Ovary (tissue), 7 donors: ENCODE measurements at regions not wholly inside any gene's neighbourhood (a gene's known extent, or its start where the extent isn't known, plus 50 kb on each side); places are given as distances from the start of the nearest gene placed in this dataset.

Source experiments
- DNase-seq, 5 donors: peaks; one replicate each; pipeline ENCODE4 v3.0.0-alpha.2; 2019 to 2020
- H3K27ac ChIP-seq, 2 donors: fragments of 200-600 bp; one replicate each; pipeline versions ENCODE4 v1.5.1 to v1.8.0; 2019 to 2022
- H3K27me3 ChIP-seq: fragments of 200-600 bp; one replicate; pipeline ENCODE4 v1.8.0; 2022
- H3K36me3 ChIP-seq: fragments of 200-600 bp; sonication (generic); one replicate; pipeline ENCODE4 v1.5.1; 2019
- H3K4me1 ChIP-seq: one replicate; pipeline ENCODE4 v1.8.1; 2013; ENCODE audit warnings: mild to moderate bottlenecking, moderate library complexity; ENCODE audit not compliant: insufficient read depth
- H3K4me3 ChIP-seq: fragments of 200-600 bp; sonication (generic); one replicate; pipeline ENCODE4 v1.5.1; 2017
- H3K9me3 ChIP-seq, 2 donors: fragments of 200-600 bp in 1 of 2; sonication (generic) in 1 of 2; one replicate each; pipeline versions ENCODE4 v1.5.1 to v1.8.1; 2013 to 2019; ENCODE audit warnings: mild to moderate bottlenecking in 1 of 2, moderate library complexity in 1 of 2
- EP300 ChIP-seq: sonication (generic); formaldehyde crosslinking; IDR thresholded peaks from one replicate; pipeline ENCODE4 v1.6.1; 2017; ENCODE audit warnings: antibody characterized with exemption
- POLR2A ChIP-seq: fragments of 450-650 bp; IDR thresholded peaks from one replicate; pipeline ENCODE4 v1.6.1; 2017; ENCODE audit warnings: antibody characterized with exemption, mild to moderate bottlenecking, moderate library complexity
- WGBS, 3 donors: extraction: QIAGEN DNeasy Blood & Tissue Kit in 1 of 3; methylation state at CpG; one replicate each; pipeline versions ENCODE4 v1.1.5 to v1.1.7; 2013 to 2017; 5-methylcytosine and 5-hydroxymethylcytosine counted together
- intact Hi-C, 4 donors: fragments of 100-400 bp; cut with DNase I; formaldehyde crosslinking; loops; one replicate each; pipeline versions ENCODE4 v1.11.0 to v1.15.1; 2022 to 2023
- TF ChIP-seq, protein P1 (sequence below), 3 donors: fragments of 450-650 bp in 2 of 3; fragments of 200-600 bp in 1 of 3; IDR thresholded peaks; one replicate each; pipeline versions ENCODE4 v1.5.1 to v1.8.0; 2016 to 2022; ENCODE audit warnings: antibody characterized with exemption in 3 of 3, mild to moderate bottlenecking in 1 of 3
- donor health status: DM: no; HTN: no; CAD: no; lungs with moderate emphysema.
- donor health status: DM: no; HTN: no; CAD: no.
- donor health status: Bipolar disorder and iron deficiency.
- donor health status: DM: no; HTN: no; CAD: no.
- donor health status: DM: yes; HTN: yes; CAD: no.

DNA sequence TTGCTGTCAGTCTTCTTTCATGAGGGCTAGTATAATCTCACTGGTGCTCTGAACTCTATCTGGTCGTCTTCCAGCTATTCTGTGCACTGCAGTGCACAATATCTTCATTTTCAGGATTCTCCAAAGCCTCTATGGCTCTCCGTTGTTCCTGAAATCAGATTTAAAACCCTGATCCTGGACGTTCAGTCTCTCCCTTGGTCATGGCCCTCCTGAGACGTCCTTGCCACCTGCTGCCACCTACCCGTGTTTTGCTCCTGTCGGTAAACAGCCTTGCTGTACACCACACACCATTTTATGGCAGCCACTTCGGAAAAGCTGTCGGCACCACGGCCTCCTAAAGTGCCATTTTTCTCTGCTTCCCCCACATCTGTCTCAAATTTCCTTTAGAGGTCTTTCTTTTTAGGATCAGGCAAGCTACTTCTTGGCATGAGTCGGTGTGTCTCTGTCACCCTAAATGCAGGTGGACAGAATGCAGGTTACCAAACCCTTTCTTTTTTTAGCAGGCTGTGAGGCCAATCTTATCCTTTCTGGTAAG, 170.0 kb downstream of the HRH4 start:
- intact Hi-C loops: no loop called here
- Histone ChIP-seq H3K4me3 (no peak overlapping the region), H3K27me3 (no peaks in the 10 kb centered on the region), H3K27ac (no peak overlapping the region), H3K36me3 (no peaks in the 10 kb centered on the region), H3K9me3 (no peaks in the 10 kb centered on the region), H3K4me1 (no peaks in the 10 kb centered on the region)
- DNase-seq: no peak
- TF ChIP-seq EP300 (no peak), POLR2A (no peak)
- TF ChIP-seq, protein P1, sequence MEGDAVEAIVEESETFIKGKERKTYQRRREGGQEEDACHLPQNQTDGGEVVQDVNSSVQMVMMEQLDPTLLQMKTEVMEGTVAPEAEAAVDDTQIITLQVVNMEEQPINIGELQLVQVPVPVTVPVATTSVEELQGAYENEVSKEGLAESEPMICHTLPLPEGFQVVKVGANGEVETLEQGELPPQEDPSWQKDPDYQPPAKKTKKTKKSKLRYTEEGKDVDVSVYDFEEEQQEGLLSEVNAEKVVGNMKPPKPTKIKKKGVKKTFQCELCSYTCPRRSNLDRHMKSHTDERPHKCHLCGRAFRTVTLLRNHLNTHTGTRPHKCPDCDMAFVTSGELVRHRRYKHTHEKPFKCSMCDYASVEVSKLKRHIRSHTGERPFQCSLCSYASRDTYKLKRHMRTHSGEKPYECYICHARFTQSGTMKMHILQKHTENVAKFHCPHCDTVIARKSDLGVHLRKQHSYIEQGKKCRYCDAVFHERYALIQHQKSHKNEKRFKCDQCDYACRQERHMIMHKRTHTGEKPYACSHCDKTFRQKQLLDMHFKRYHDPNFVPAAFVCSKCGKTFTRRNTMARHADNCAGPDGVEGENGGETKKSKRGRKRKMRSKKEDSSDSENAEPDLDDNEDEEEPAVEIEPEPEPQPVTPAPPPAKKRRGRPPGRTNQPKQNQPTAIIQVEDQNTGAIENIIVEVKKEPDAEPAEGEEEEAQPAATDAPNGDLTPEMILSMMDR (IDR thresholded peaks at IDR 0.05): no peak
- 76 to 83% (median 79%) methylated on average over 10 of the region's 10 CpGs for WGBS, 3 donors

DNA sequence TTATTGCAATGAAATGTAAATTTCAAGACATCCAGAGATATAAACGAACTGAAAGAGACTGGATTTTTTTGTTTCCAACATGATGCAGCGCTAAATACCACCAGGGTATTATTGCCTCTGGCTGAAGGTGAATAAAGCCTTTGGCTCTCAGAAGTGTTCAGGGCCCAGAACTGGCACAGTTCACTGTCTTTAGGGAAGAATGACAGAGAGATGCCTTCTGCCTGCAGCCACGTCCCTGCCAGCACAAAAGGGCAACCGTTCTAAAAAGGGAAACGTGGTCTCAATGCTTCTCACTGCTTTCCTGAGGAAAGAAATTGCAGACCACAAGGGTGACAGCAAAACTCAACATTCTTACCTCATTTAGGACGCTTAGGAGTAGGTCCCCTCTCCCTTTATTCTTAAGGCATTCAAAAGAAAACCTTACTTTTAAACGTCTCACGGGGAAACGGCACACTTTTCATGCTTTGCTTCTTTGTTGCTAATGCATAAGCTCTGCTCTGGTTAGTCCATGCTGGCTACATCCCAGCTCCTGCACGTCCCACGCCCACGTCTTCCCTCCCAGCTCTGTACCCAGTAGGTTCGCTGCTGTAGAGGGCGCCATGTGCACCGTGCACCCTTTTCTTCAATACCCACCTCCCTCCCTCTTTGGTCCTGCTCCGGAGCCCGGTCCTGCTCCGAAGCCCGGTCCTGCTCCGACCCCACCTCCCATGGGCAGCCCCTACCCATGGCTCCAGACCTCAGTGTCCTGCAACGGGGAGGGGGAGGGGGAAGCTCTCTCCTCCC, 171.0 kb downstream of the HRH4 start:
- Histone ChIP-seq H3K27me3 (no peaks in the 10 kb centered on the region), H3K36me3 (no peaks in the 10 kb centered on the region), H3K4me3 (no peak overlapping the region), H3K4me1 (no peaks in the 10 kb centered on the region), H3K9me3 (no peaks in the 10 kb centered on the region), H3K27ac (no peak overlapping the region)
- DNase-seq: no peak
- intact Hi-C loops: no loop called here
- WGBS, 3 donors: 43 to 55% (median 48%) methylated on average over 21 of the region's 21 CpGs
- TF ChIP-seq EP300 (no peak), POLR2A (no peak)
- TF ChIP-seq, protein P1 (IDR thresholded peaks at IDR 0.05): no peak

DNA sequence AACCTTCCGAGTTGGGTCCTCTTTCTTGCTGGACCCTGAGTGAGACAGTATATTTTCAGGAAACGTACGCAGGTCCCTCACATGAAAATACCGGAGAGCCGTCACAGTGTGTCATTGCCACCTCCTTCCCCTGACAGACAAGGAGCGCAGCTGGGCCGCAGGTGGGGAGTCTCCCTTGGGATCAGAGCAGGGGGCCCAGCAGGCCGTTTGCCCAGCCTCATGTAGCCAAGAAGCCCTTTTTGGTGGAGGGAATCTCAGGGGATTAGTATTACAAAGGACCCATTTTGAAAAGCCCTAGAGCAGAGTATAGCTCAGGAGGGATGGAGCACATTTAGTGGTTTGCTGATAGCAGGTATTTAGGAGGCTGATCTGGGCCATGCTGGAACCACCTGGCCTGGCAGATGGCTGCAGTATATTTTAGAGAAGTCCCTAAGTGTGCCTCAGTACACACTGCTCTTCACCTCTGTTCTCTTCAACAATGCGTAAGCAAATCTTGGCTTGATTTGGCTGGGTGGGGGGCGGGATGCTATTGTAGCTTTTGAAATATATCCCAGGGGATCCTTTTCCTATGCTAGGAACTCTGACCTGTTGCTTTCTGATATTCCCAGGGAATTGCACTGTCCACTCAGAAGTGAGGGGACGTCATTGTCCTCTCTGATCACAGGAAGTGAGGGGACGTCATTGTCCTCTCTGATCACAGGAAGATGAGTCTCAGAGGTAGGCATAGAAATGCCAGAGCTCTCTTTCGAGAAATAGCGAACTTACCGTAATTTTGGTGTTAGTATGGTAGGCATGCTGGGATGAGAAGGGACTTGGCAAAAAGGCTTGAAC, 171.9 kb downstream of the HRH4 start:
- 87 to 97% (median 94%) methylated on average over 15 of the region's 15 CpGs for WGBS, 3 donors
- Histone ChIP-seq H3K4me3 (no peak overlapping the region), H3K4me1 (no peaks in the 10 kb centered on the region), H3K27me3 (no peaks in the 10 kb centered on the region), H3K27ac (no peak overlapping the region), H3K36me3 (no peaks in the 10 kb centered on the region), H3K9me3 (no peaks in the 10 kb centered on the region)
- no peak for TF ChIP-seq EP300
- TF ChIP-seq POLR2A: no peak
- TF ChIP-seq, protein P1 (IDR thresholded peaks at IDR 0.05): no peak
- DNase-seq: no peak
- intact Hi-C loops: no loop called here

DNA sequence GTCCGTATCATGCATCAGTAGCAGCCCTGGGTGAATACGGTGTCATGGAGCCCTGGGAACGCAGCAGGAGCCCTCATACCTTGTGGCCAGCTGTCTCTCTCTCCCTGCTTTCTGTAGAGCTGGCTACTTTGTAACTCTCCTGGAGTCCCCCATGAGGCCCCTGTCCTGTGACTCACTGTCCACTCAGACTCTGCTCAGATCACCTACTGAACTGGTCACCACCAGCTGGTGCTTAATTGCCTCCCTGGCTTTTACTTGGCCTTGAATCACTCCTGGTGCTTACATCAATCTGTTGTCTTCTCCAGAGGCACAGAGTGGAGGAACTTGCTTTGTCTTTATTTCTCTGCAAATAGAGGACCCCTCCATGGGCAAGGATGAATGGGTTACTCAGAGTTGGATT, 172.7 kb downstream of the HRH4 start:
- 89 to 94% (median 92%) methylated on average over 3 of the region's 3 CpGs for WGBS, 3 donors
- Histone ChIP-seq H3K4me3 (no peak overlapping the region), H3K27me3 (no peaks in the 10 kb centered on the region), H3K36me3 (no peaks in the 10 kb centered on the region), H3K9me3 (no peaks in the 10 kb centered on the region), H3K27ac (no peak overlapping the region), H3K4me1 (no peaks in the 10 kb centered on the region)
- DNase-seq: no peak
- TF ChIP-seq POLR2A (no peak), EP300 (no peak)
- TF ChIP-seq, protein P1 (IDR thresholded peaks at IDR 0.05): no peak
- intact Hi-C loops: no loop called here
